Ishikawa (cell line): ENCODE measurements at regions not wholly inside any gene's neighbourhood (a gene's known extent, or its start where the extent isn't known, plus 50 kb on each side); places are given as distances from the start of the nearest gene placed in this dataset.

Experiments
- CEBPB ChIP-seq: IDR thresholded peaks from 2 replicates; pipeline ENCODE4 v1.6.1; 2012
- CREB1 ChIP-seq: IDR thresholded peaks from 2 replicates; pipeline ENCODE4 v1.6.1; 2012; ENCODE audit warnings: low read depth
- EGR1 ChIP-seq: IDR thresholded peaks from 2 replicates; pipeline ENCODE4 v1.6.1; 2012
- EP300 ChIP-seq: IDR thresholded peaks from 2 replicates; pipeline ENCODE4 v1.6.1; 2012; ENCODE audit warnings: borderline replicate concordance
- FOXM1 ChIP-seq: IDR thresholded peaks from 2 replicates; pipeline ENCODE4 v1.6.1; 2012; ENCODE audit warnings: low read depth, borderline replicate concordance
- NFIC ChIP-seq: IDR thresholded peaks from 2 replicates; pipeline ENCODE4 v1.6.1; 2012
- RAD21 ChIP-seq: IDR thresholded peaks from 2 replicates; pipeline ENCODE4 v1.6.1; 2012; ENCODE audit warnings: low read depth
- TAF1 ChIP-seq: IDR thresholded peaks from 2 replicates; pipeline ENCODE4 v1.6.1; 2012; ENCODE audit warnings: low read depth, mild to moderate bottlenecking
- TCF12 ChIP-seq: IDR thresholded peaks from 2 replicates; pipeline ENCODE4 v1.6.1; 2012; ENCODE audit warnings: low read depth
- TEAD4 ChIP-seq: IDR thresholded peaks from 2 replicates; pipeline ENCODE4 v1.6.1; 2012
- YY1 ChIP-seq: IDR thresholded peaks from 2 replicates; pipeline ENCODE4 v1.6.1; 2012; ENCODE audit warnings: low read depth
- ZBTB7A ChIP-seq: IDR thresholded peaks from 2 replicates; pipeline ENCODE4 v1.6.1; 2012; ENCODE audit warnings: low read depth
- TF ChIP-seq, protein P1 (sequence below): IDR thresholded peaks from 2 replicates; pipeline ENCODE4 v1.6.1; 2012
- TF ChIP-seq, protein P2 (sequence below): IDR thresholded peaks from 2 replicates; pipeline ENCODE4 v1.6.1; 2012
- TF ChIP-seq, protein P3 (sequence below): IDR thresholded peaks from 2 replicates; pipeline ENCODE4 v1.6.1; 2012; ENCODE audit warnings: low read depth, mild to moderate bottlenecking

DNA sequence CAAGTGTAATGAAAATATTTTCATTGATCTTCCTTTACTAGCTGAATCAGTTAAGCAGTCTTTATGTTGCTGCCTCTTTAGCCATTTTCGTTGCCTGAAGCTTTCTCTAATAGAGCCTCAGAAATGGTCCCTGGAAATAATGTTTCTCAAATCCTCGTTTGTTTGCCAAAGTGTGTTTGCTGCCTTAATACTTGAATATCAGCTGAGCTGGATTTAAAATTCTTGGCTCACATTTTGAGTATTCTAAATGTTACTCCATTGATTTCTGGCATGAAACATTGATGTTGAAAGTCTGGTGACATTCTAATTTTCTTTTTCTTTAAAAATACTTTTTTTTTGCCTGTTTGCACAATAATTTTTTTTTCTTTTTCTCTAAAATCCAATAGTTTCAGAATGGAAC is 84.6 kb upstream of the SERBP1 start:
- TF ChIP-seq EP300 (no peak), CEBPB (no peak), RAD21 (no peak), ZBTB7A (no peak), YY1 (no peak), TEAD4 (no peak), EGR1 (no peak), TAF1 (no peak), NFIC (no peak), CREB1 (no peak), TCF12 (no peak), FOXM1 (no peak)
- TF ChIP-seq, protein P1, sequence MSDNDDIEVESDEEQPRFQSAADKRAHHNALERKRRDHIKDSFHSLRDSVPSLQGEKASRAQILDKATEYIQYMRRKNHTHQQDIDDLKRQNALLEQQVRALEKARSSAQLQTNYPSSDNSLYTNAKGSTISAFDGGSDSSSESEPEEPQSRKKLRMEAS = no peak
- TF ChIP-seq, protein P2, sequence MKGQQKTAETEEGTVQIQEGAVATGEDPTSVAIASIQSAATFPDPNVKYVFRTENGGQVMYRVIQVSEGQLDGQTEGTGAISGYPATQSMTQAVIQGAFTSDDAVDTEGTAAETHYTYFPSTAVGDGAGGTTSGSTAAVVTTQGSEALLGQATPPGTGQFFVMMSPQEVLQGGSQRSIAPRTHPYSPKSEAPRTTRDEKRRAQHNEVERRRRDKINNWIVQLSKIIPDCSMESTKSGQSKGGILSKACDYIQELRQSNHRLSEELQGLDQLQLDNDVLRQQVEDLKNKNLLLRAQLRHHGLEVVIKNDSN = no peak
- TF ChIP-seq, protein P3, sequence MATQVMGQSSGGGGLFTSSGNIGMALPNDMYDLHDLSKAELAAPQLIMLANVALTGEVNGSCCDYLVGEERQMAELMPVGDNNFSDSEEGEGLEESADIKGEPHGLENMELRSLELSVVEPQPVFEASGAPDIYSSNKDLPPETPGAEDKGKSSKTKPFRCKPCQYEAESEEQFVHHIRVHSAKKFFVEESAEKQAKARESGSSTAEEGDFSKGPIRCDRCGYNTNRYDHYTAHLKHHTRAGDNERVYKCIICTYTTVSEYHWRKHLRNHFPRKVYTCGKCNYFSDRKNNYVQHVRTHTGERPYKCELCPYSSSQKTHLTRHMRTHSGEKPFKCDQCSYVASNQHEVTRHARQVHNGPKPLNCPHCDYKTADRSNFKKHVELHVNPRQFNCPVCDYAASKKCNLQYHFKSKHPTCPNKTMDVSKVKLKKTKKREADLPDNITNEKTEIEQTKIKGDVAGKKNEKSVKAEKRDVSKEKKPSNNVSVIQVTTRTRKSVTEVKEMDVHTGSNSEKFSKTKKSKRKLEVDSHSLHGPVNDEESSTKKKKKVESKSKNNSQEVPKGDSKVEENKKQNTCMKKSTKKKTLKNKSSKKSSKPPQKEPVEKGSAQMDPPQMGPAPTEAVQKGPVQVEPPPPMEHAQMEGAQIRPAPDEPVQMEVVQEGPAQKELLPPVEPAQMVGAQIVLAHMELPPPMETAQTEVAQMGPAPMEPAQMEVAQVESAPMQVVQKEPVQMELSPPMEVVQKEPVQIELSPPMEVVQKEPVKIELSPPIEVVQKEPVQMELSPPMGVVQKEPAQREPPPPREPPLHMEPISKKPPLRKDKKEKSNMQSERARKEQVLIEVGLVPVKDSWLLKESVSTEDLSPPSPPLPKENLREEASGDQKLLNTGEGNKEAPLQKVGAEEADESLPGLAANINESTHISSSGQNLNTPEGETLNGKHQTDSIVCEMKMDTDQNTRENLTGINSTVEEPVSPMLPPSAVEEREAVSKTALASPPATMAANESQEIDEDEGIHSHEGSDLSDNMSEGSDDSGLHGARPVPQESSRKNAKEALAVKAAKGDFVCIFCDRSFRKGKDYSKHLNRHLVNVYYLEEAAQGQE = no peak

DNA sequence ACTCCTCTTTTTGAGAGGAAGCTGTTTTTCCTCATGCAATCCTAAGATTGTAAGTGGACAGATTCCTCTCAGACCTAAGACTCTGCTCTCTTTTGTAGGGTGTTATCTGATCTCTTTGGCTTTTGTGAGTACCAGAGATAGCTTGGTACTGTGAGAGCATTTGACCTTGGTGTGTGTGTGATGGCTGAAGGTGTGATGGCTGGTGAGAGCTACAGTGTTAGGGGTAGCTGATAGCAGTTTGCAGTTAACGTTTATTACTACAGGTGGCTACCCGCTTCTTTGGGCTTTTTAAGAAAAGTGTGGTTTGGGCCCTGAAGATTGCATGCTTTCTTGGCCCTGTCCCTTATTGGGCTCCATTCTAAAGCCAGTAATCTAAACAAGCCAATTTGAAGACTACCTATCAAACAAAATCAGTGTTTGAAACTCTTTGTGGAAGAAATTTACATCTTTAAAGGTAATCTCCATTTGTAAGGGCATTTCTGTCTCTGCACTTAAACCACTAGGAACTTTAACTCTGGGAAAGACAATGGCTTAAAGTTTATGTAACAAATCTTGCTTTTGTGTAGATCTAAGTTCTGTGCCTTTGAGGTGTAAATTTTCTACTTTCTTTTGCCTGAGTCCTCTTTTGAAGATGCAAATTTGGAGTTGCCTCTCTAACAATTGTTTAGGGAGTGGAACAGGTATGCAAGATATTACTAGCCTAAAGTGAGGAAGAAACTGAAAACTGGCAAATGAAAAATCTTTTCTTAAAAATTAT is 85.3 kb upstream of the SERBP1 start:
- TF ChIP-seq NFIC = no peak
- TF ChIP-seq, protein P1 = no peak
- TF ChIP-seq EGR1 = no peak
- TF ChIP-seq CEBPB = no peak
- TF ChIP-seq, protein P3 = no peak
- no peak for TF ChIP-seq YY1
- TF ChIP-seq, protein P2 = no peak
- TF ChIP-seq TAF1 = no peak

DNA sequence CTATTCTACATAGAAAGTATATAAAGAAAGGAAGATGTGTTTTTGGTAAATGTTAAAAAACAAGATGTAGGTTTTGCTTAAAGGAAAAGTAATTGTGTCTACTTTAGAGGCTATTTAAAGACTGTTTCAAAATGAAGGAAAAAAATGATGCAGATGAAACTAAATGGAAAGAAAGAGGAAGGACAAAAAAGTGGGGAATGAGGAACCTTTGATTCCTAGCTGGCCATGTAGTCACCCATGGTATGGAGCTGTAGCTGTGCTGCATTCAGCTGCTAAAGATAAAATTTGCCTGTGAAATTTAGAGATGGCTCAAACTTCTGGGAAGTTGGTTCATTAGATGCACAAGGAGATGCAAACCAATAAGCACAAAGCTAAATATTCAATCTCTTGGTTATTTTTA is 86.8 kb upstream of the SERBP1 start:
- TF ChIP-seq CEBPB (no peak), RAD21 (no peak), YY1 (no peak), EP300 (no peak), NFIC (no peak), FOXM1 (no peak), TEAD4 (no peak), EGR1 (no peak), ZBTB7A (no peak), TCF12 (no peak), TAF1 (no peak), CREB1 (no peak)
- TF ChIP-seq, protein P1 = no peak
- TF ChIP-seq, protein P2 = no peak
- TF ChIP-seq, protein P3 = no peak

DNA sequence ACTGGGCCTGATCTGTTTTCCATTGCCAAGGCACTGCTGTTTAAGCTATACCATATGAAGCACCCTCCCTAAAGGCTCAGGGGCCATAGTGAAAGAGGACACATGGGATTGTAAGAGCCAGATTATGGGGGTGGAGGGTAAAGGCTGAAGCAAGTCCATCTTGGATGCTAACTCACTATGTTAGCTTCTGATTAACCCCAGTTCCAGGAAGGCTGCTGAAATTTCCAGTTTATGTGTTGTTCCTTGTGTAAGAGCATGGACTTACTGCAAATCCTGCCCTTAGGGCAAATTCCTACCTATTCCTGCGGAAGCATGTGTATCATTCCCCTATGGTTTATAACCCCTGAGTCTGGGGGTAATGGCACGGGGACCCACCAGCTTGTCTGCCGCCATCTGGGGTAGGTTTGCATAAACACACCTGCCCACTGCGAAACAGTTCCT is 91.8 kb upstream of the SERBP1 start:
- no peak for TF ChIP-seq YY1
- TF ChIP-seq EGR1 = no peak
- no peak for TF ChIP-seq CREB1
- no peak for TF ChIP-seq ZBTB7A
- TF ChIP-seq TEAD4 = no peak
- TF ChIP-seq EP300 = no peak
- TF ChIP-seq TCF12 = no peak
- no peak for TF ChIP-seq CEBPB
- TF ChIP-seq TAF1 = no peak
- TF ChIP-seq, protein P1 = no peak
- no peak for TF ChIP-seq RAD21
- TF ChIP-seq, protein P3 = no peak
- TF ChIP-seq, protein P2 = no peak
